Hepatocyte (in vitro differentiated cells): ENCODE measurements at regions not wholly inside any gene's neighbourhood (a gene's known extent, or its start where the extent isn't known, plus 50 kb on each side); places are given as distances from the start of the nearest gene placed in this dataset.

Source experiments
- CTCF ChIP-seq: fragments of 200-600 bp; sonication (generic); IDR thresholded peaks from 2 replicates; pipeline ENCODE4 v1.5.1; 2016; ENCODE audit warnings: antibody characterized with exemption, mild to moderate bottlenecking; ENCODE audit not compliant: poor library complexity
- EZH2 ChIP-seq: fragments of 200-600 bp; sonication (generic); IDR thresholded peaks from 2 replicates; pipeline ENCODE4 v1.6.1; 2016; ENCODE audit warnings: antibody characterized with exemption, mild to moderate bottlenecking, borderline replicate concordance

DNA sequence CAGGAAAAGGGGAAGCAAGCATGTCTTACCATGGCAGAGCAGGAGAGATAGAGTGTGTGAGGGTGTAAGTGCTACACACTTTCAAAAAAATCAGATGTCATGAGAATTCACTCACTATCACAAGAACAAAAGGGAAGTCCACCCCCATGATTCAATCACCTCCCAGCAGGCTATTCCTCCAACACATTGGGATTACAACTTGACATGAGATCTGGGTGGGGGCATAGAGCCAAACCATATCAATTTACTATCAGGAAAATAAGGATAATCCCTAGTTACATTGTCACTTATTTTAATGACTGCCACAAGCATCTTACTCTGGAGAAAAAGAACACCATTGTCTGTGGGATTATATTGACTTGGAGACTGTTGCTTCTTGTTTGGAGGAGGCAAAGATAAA is 66.1 kb upstream of the VANGL1 start:
- TF ChIP-seq EZH2 (no peak), CTCF (no peak)
